ENCODE measurements at regions not wholly inside any gene's neighbourhood (a gene's known extent, or its start where the extent isn't known, plus 50 kb on each side); places are given as distances from the start of the nearest gene placed in this dataset.
A peak's percentile ranks its signal among the peaks of the same experiment; 100 is the strongest.

- peaks cover 6% of the 10 kb centered on the region; the same call in 1 of the 2 replicates for H3K27me3 ChIP-seq (ENCODE audit: insufficient read depth, low read depth)
- no peak overlapping the region for H3K4me2 ChIP-seq
- intact Hi-C loops (cut with micrococcal nuclease; ENCODE audit: unreplicated experiment) = no loop called here
- peak; percentile 23 to 72 for DNase-seq
- BruUV-seq (replicated peaks) = no TSS peak
- no peak overlapping the region for H3K27ac ChIP-seq
- TF ChIP-seq EZH2 (IDR thresholded peaks at IDR 0.05; ENCODE audit: low read depth) = no peak
- no peak for TF ChIP-seq CTCF (conservative IDR thresholded peaks at IDR 0.05)
- no peaks in the 10 kb centered on the region for H3K9me2 ChIP-seq (ENCODE audit: insufficient read depth)
- H3K79me2 ChIP-seq (ENCODE audit: low read depth) = no peaks in the 10 kb centered on the region
- H3K9me3 ChIP-seq (ENCODE audit: insufficient read depth, low read depth) = no peaks in the 10 kb centered on the region
- no peaks in the 10 kb centered on the region for H3F3A ChIP-seq (ENCODE audit: insufficient read depth, low read depth)
- no peaks in the 10 kb centered on the region for H4K20me1 ChIP-seq (ENCODE audit: insufficient read depth)
- H3K4me1 ChIP-seq (replicated peaks; ENCODE audit: insufficient read depth) = no peaks in the 10 kb centered on the region
- ChIA-PET POLR2A (ENCODE audit: unreplicated experiment) (no interaction called here), CTCF (no interaction called here)
- no peak overlapping the region for H2AFZ ChIP-seq
- H3K36me3 ChIP-seq (ENCODE audit: low read depth) = no peaks in the 10 kb centered on the region
- H3K4me3 ChIP-seq = no peak overlapping the region
These were observed 164.6 kb upstream of the GJB5 start for GRCh38 chr1:34590211-34590623.

- TF ChIP-seq CTCF (conservative IDR thresholded peaks at IDR 0.05) = no peak; the same call in 1 of the 2 replicates
- no peak for TF ChIP-seq EZH2 (IDR thresholded peaks at IDR 0.05; ENCODE audit: low read depth)
- H3K4me3 ChIP-seq = no peak overlapping the region
- no peak overlapping the region for H3K4me2 ChIP-seq
- H3K27me3 ChIP-seq (ENCODE audit: insufficient read depth, low read depth) = peaks cover 6% of the 10 kb centered on the region; the same call in 1 of the 2 replicates
- intact Hi-C loops (cut with micrococcal nuclease; ENCODE audit: unreplicated experiment) = no loop called here
- no peaks in the 10 kb centered on the region for H3K9me2 ChIP-seq (ENCODE audit: insufficient read depth)
- H2AFZ ChIP-seq = no peak overlapping the region
- no peaks in the 10 kb centered on the region for H4K20me1 ChIP-seq (ENCODE audit: insufficient read depth)
- POLR2A ChIA-PET (ENCODE audit: unreplicated experiment) = no interaction called here
- CTCF ChIA-PET = no interaction called here
- no peak for DNase-seq
- no peaks in the 10 kb centered on the region for H3K79me2 ChIP-seq (ENCODE audit: low read depth)
- no peaks in the 10 kb centered on the region for H3K9me3 ChIP-seq (ENCODE audit: insufficient read depth, low read depth)
- H3F3A ChIP-seq (ENCODE audit: insufficient read depth, low read depth) = no peaks in the 10 kb centered on the region
- no peaks in the 10 kb centered on the region for H3K36me3 ChIP-seq (ENCODE audit: low read depth)
- no TSS peak for BruUV-seq (replicated peaks)
- H3K4me1 ChIP-seq (replicated peaks; ENCODE audit: insufficient read depth) = no peaks in the 10 kb centered on the region
- H3K27ac ChIP-seq = no peak overlapping the region
These were observed 162.9 kb upstream of the GJB5 start for GRCh38 chr1:34591751-34592629.

- H4K20me1 ChIP-seq (ENCODE audit: insufficient read depth) = no peaks in the 10 kb centered on the region
- no peak overlapping the region for H3K4me2 ChIP-seq
- no peak overlapping the region for H3K4me3 ChIP-seq
- POLR2A ChIA-PET (ENCODE audit: unreplicated experiment) = no interaction called here
- peaks cover 9% of the 10 kb centered on the region; the same call in 1 of the 2 replicates for H3K27me3 ChIP-seq (ENCODE audit: insufficient read depth, low read depth)
- BruUV-seq (replicated peaks) = no TSS peak
- no peak for TF ChIP-seq EZH2 (IDR thresholded peaks at IDR 0.05; ENCODE audit: low read depth)
- TF ChIP-seq CTCF (conservative IDR thresholded peaks at IDR 0.05) = peak; percentile 80
- no peaks in the 10 kb centered on the region for H3K9me2 ChIP-seq (ENCODE audit: insufficient read depth)
- H3K4me1 ChIP-seq (replicated peaks; ENCODE audit: insufficient read depth) = no peaks in the 10 kb centered on the region
- intact Hi-C loops (cut with micrococcal nuclease; ENCODE audit: unreplicated experiment) = loop anchor here (5.0 kb wide), 2 partner anchors 486 to 966 kb away; no protein-coding TSS in a partner anchor
- no peaks in the 10 kb centered on the region for H3K36me3 ChIP-seq (ENCODE audit: low read depth)
- CTCF ChIA-PET = no interaction called here
- no peak overlapping the region for H3K27ac ChIP-seq
- H3K79me2 ChIP-seq (ENCODE audit: low read depth) = no peaks in the 10 kb centered on the region
- peak in 1 of 2 experiments; percentile 54 for DNase-seq
- H3F3A ChIP-seq (ENCODE audit: insufficient read depth, low read depth) = no peaks in the 10 kb centered on the region
- no peak overlapping the region for H2AFZ ChIP-seq
- H3K9me3 ChIP-seq (ENCODE audit: insufficient read depth, low read depth) = no peaks in the 10 kb centered on the region
These were observed 156.9 kb upstream of the GJB5 start for GRCh38 chr1:34597877-34598514.

Measured in PC-9 (cell line).